DND-41 (cell line): ENCODE measurements at regions not wholly inside any gene's neighbourhood (a gene's known extent, or its start where the extent isn't known, plus 50 kb on each side); places are given as distances from the start of the nearest gene placed in this dataset.

Experiments
- ATAC-seq: fragments of 200-7000 bp; cut with Tn5 transposase; 3 replicates; pipeline ENCODE4 v1.9.1; 2021; ENCODE audit warnings: low read depth; ENCODE audit not compliant: insufficient read depth
- DNase-seq: peaks from one replicate; pipeline ENCODE4 v3.0.0-alpha.2; 2020
- H2AFZ ChIP-seq: 2 replicates; pipeline ENCODE4 v1.6.0; 2012; ENCODE audit warnings: low read depth, low read length
- H3K27ac ChIP-seq: 2 replicates; pipeline ENCODE4 v1.5.1; 2012; ENCODE audit warnings: low read length, inconsistent platforms
- H3K27me3 ChIP-seq: fragments of 200-600 bp; sonication (generic); 2 replicates; pipeline ENCODE4 v1.6.0; 2012; ENCODE audit warnings: low read length, mild to moderate bottlenecking, inconsistent platforms; ENCODE audit not compliant: insufficient read depth, poor library complexity
- H3K36me3 ChIP-seq: 2 replicates; pipeline ENCODE4 v1.5.1; 2012; ENCODE audit warnings: low read length, inconsistent platforms; ENCODE audit not compliant: insufficient read depth
- H3K4me1 ChIP-seq: 2 replicates; pipeline ENCODE4 v1.5.1; 2012; ENCODE audit warnings: mild to moderate bottlenecking, low read length; ENCODE audit not compliant: insufficient read depth
- H3K4me2 ChIP-seq: 2 replicates; pipeline ENCODE4 v1.6.0; 2012; ENCODE audit warnings: mild to moderate bottlenecking, moderate library complexity, low read length, inconsistent platforms; ENCODE audit not compliant: insufficient read depth
- H3K4me3 ChIP-seq, 2 experiments: fragments of 200-600 bp in 1 of 2; shearing (Covaris generic) in 1 of 2; 2 replicates each; pipeline ENCODE4 v1.5.1; 2012 to 2016; ENCODE audit warnings: inconsistent platforms in 2 of 2, low read length in 2 of 2, mild to moderate bottlenecking in 2 of 2, low read depth in 1 of 2, moderate library complexity in 1 of 2
- H3K79me2 ChIP-seq: 2 replicates; pipeline ENCODE4 v1.6.0; 2012; ENCODE audit warnings: low read length, inconsistent platforms; ENCODE audit not compliant: insufficient read depth
- H3K9ac ChIP-seq: 2 replicates; pipeline ENCODE4 v1.6.0; 2012; ENCODE audit warnings: low read depth, mild to moderate bottlenecking, inconsistent platforms, low read length, moderate library complexity
- H3K9me3 ChIP-seq: 2 replicates; pipeline ENCODE4 v1.5.1; 2012; ENCODE audit warnings: low read length, moderate library complexity, mild to moderate bottlenecking, inconsistent platforms; ENCODE audit not compliant: insufficient read depth, severe bottlenecking
- H4K20me1 ChIP-seq: 2 replicates; pipeline ENCODE4 v1.6.0; 2012; ENCODE audit warnings: low read length; ENCODE audit not compliant: insufficient read depth
- EZH2 ChIP-seq: IDR thresholded peaks from 3 replicates; pipeline ENCODE4 v1.6.1; 2012; ENCODE audit warnings: borderline replicate concordance, low read depth, mild to moderate bottlenecking, moderate library complexity, low read length, inconsistent platforms; ENCODE audit not compliant: severe bottlenecking
- TF ChIP-seq, protein P1 (sequence below): IDR thresholded peaks from 2 replicates; pipeline ENCODE4 v1.5.1; 2012; ENCODE audit warnings: borderline replicate concordance, low read length, moderate library complexity, mild to moderate bottlenecking; ENCODE audit not compliant: poor library complexity, severe bottlenecking; ENCODE audit errors: extremely low read depth

DNA sequence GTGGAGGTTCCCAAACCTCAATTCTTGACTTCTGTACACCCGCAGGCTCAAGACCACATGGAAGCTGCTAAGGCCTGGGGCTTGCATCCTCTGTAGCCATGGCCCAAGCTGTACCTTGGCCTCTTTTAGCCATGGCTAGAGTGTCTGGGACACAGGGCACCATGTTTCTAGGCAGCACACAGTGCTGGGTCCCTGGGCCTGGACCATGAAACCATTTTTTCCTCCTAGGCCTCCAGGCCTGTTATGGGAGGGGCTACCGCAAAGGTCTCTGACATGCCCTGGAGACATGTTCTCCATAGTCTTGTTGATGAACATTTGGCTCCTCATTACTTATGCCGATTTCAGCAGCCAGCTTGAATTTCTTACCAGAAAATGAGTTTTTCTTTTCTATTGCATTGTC is 701.4 kb downstream of the FGF9 start:
- no peak for ATAC-seq
- Histone ChIP-seq H3K36me3 (no peaks in the 10 kb centered on the region), H3K27me3 (no peaks in the 10 kb centered on the region), H4K20me1 (no peaks in the 10 kb centered on the region), H3K4me2 (no peak overlapping the region), H3K9me3 (peaks cover 14% of the 10 kb centered on the region), H2AFZ (no peak overlapping the region), H3K9ac (no peak overlapping the region), H3K79me2 (no peaks in the 10 kb centered on the region), H3K4me3 (no peak overlapping the region), H3K27ac (no peak overlapping the region), H3K4me1 (no peaks in the 10 kb centered on the region)
- no peak for DNase-seq
- TF ChIP-seq EZH2: no peak
- TF ChIP-seq, protein P1, sequence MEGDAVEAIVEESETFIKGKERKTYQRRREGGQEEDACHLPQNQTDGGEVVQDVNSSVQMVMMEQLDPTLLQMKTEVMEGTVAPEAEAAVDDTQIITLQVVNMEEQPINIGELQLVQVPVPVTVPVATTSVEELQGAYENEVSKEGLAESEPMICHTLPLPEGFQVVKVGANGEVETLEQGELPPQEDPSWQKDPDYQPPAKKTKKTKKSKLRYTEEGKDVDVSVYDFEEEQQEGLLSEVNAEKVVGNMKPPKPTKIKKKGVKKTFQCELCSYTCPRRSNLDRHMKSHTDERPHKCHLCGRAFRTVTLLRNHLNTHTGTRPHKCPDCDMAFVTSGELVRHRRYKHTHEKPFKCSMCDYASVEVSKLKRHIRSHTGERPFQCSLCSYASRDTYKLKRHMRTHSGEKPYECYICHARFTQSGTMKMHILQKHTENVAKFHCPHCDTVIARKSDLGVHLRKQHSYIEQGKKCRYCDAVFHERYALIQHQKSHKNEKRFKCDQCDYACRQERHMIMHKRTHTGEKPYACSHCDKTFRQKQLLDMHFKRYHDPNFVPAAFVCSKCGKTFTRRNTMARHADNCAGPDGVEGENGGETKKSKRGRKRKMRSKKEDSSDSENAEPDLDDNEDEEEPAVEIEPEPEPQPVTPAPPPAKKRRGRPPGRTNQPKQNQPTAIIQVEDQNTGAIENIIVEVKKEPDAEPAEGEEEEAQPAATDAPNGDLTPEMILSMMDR: no peak

GRCh38 chr13:22375151-22375550 is 704.3 kb downstream of the FGF9 start:
- no peak overlapping the region for H3K9ac ChIP-seq
- no peaks in the 10 kb centered on the region for H3K4me1 ChIP-seq
- H3K27ac ChIP-seq: no peak overlapping the region
- H4K20me1 ChIP-seq: no peaks in the 10 kb centered on the region
- H3K4me3 ChIP-seq: no peak overlapping the region
- no peak overlapping the region for H3K4me2 ChIP-seq
- DNase-seq (no peak), ATAC-seq (no peak)
- no peaks in the 10 kb centered on the region for H3K36me3 ChIP-seq
- H3K9me3 ChIP-seq: peaks cover 17% of the 10 kb centered on the region
- H2AFZ ChIP-seq: no peak overlapping the region
- H3K27me3 ChIP-seq: no peaks in the 10 kb centered on the region
- H3K79me2 ChIP-seq: no peaks in the 10 kb centered on the region
- TF ChIP-seq, protein P1: no peak
- TF ChIP-seq EZH2: no peak

DNA sequence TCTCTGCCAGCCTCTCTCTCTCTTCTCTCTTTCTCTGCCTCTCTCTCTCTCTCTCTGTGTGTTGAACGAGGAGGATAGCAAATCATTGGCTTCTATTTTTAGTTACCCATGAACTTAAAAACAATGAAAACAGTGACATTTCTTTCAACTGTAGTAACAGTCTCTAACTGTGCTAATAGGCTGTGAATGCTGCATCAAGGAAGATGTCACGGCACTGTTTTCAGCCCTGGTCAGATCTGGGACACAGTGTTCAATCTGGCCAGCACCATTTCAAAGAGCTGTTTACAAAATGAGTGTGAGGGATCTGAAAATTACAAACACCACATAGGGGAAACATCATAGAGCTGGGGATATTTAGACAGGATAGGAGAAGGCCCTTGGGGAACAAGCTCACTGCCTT is 717.0 kb downstream of the FGF9 start:
- no peaks in the 10 kb centered on the region for H3K4me1 ChIP-seq
- no peaks in the 10 kb centered on the region for H3K9me3 ChIP-seq
- no peak overlapping the region for H3K27ac ChIP-seq
- TF ChIP-seq, protein P1: no peak
- TF ChIP-seq EZH2: no peak
- H3K27me3 ChIP-seq: no peaks in the 10 kb centered on the region
- no peak overlapping the region for H3K4me2 ChIP-seq
- H4K20me1 ChIP-seq: no peaks in the 10 kb centered on the region
- DNase-seq: no peak
- H3K4me3 ChIP-seq: no peak overlapping the region
- no peak for ATAC-seq
- H3K36me3 ChIP-seq: no peaks in the 10 kb centered on the region
- H2AFZ ChIP-seq: no peak overlapping the region
- no peaks in the 10 kb centered on the region for H3K79me2 ChIP-seq
- H3K9ac ChIP-seq: no peak overlapping the region
